ENCODE measurements at regions not wholly inside any gene's neighbourhood (a gene's known extent, or its start where the extent isn't known, plus 50 kb on each side); places are given as distances from the start of the nearest gene placed in this dataset.
"Not testable (repeated sequence)": the region's sequence is repeated elsewhere in the genome, so short reads cannot be mapped to it uniquely, and the experiment has no call there.

- DNase-seq: no peak
These were observed 532.2 kb upstream of the STEAP1 start for GRCh38 chr7:89621925-89622641.

- peak; percentile 25 for DNase-seq
These were observed 531.1 kb upstream of the STEAP1 start for GRCh38 chr7:89623018-89623672.

GRCh38 chr7:89624155-89624554 is 530.1 kb upstream of the STEAP1 start:
- not testable (repeated sequence) for DNase-seq

GRCh38 chr7:89648509-89648908 is 505.8 kb upstream of the STEAP1 start:
- DNase-seq: no peak

GRCh38 chr7:89655946-89656345 is 498.3 kb upstream of the STEAP1 start:
- no peak for DNase-seq

- DNase-seq: no peak
These were observed 492.4 kb upstream of the STEAP1 start for GRCh38 chr7:89661876-89662275.

GRCh38 chr7:89666136-89666835 is 488.0 kb upstream of the STEAP1 start:
- DNase-seq: no peak

- DNase-seq: no peak
These were observed 474.1 kb upstream of the STEAP1 start for GRCh38 chr7:89680161-89680560.

- no peak for DNase-seq
These were observed 472.8 kb upstream of the STEAP1 start for GRCh38 chr7:89681448-89681847.

GRCh38 chr7:89685287-89685686 is 469.0 kb upstream of the STEAP1 start:
- DNase-seq: no peak

- DNase-seq: no peak
These were observed 467.1 kb upstream of the STEAP1 start for GRCh38 chr7:89687211-89687610.

- DNase-seq: no peak
These were observed 459.0 kb upstream of the STEAP1 start for GRCh38 chr7:89695241-89695640.

GRCh38 chr7:89714131-89714530 is 440.1 kb upstream of the STEAP1 start:
- no peak for DNase-seq

GRCh38 chr7:89718941-89719340 is 435.3 kb upstream of the STEAP1 start:
- not testable (repeated sequence) for DNase-seq

- no peak for DNase-seq
These were observed 425.8 kb upstream of the STEAP1 start for GRCh38 chr7:89728481-89728880.

- no peak for DNase-seq
These were observed 422.4 kb upstream of the STEAP1 start for GRCh38 chr7:89731751-89732445.

GRCh38 chr7:89738549-89738948 is 415.7 kb upstream of the STEAP1 start:
- DNase-seq: no peak

GRCh38 chr7:89757910-89758309 is 396.4 kb upstream of the STEAP1 start:
- no peak for DNase-seq

- DNase-seq: no peak
These were observed 393.6 kb upstream of the STEAP1 start for GRCh38 chr7:89760690-89761089.

- DNase-seq: no peak
These were observed 393.1 kb upstream of the STEAP1 start for GRCh38 chr7:89761173-89761572.

- DNase-seq: no peak
These were observed 384.1 kb upstream of the STEAP1 start for GRCh38 chr7:89770161-89770560.

- DNase-seq: no peak
These were observed 383.1 kb upstream of the STEAP1 start for GRCh38 chr7:89771003-89771636.

All from skin of body (tissue), 1 donor.